SHP77 treated with DMSO at 0.1 percent for 48 hours (cell line): ENCODE measurements at regions not wholly inside any gene's neighbourhood (a gene's known extent, or its start where the extent isn't known, plus 50 kb on each side); places are given as distances from the start of the nearest gene placed in this dataset.
A peak's percentile ranks its signal among the peaks of the same experiment; 100 is the strongest.

Source experiments
- DNase-seq: peaks from one replicate; lab custom pipeline; 2025; lab: John Stamatoyannopoulos, UW

DNA sequence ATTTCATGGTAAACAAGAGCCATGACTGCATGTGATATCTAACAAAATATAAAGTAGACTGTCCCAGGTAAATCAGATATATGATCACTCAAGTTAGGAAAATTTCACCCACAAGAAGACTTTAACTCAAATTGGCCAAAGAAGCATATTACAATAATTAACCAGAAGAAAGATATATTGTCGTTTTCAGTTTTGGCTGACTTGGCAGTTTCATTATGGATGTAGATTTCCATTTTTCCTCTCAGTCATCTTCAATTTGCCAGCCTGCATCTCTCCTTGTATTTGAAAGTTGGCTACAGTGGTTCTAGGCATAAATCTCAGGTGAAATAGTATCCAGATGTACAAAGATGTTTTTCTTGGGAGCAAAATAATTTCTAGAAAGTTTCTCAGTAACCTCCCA is 761.6 kb downstream of the LRFN5 start:
- no peak for DNase-seq

DNA sequence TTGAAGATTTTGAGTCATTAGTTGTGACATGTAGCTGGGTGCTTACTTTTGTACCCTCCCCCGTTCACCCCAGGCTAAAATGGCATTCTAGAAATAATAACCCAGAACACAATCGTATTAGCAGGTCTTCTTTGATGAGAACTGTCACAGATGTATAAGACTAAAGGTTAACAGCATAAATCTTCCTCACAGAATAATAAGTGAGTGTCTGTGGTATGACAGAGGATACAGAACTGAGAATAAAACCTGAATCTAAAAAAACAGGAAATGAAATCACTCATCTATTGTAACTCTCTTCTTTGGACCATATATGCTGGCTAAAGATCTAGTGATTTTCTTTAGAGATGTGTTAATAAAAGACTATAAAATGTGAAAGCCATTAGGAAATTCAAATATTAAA is 746.6 kb downstream of the LRFN5 start:
- DNase-seq: no peak

DNA sequence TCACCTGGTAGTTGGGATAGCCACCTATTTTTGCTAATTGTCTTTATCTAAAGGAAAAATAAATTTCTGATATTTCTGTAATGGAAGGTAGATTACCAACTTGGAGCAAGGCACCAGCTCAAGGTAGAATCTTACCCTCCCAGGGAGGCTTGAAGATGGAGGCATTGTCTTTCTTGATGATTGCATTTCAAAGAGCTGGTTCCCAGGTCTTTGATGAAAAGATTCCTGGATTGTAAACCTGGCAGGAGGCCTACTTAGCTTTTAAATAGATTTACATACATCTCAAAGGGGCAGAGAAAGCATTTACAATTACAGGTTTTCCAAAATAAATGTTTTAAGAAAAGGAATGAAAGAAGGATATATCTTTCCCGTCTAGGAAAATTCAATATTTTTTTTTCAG is 729.2 kb downstream of the LRFN5 start:
- DNase-seq: no peak

DNA sequence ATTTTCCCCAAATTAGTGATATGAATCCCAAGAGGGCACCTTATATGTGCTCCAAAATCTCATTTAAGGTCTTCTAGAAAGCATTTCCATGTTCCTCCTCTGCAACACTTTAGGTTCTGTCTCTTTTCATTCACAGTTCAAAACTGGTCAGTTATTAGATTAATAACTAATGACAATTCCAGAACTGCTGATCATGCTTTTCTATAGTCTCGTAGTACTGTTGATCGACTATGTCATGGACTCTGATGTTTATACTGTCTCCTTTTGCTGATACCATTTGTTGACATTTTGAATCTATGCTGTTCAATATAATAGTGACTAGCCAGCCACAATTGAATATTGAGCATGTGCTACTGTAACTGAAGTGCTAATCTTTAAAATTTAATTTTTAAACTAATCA is 728.3 kb downstream of the LRFN5 start:
- DNase-seq: no peak

DNA sequence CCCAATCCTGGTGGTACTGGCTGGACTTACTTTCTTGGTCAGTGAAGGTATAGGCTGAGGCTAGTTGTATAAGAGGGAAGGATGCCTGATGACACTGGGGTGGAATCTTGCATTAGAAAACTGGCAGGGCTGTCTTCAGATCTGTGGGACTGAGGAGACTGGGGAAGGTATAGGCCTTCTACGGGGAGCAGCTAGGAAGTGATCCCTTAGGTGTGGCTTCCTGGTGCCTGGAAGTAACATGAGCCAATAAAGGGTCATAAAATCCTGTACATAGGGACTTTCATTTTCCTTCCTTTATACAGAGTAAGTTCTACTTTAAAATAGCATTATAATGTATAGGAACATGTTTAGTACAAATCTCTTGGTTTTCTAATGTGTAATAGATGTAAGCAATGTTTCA is 716.8 kb downstream of the LRFN5 start:
- DNase-seq: no peak

DNA sequence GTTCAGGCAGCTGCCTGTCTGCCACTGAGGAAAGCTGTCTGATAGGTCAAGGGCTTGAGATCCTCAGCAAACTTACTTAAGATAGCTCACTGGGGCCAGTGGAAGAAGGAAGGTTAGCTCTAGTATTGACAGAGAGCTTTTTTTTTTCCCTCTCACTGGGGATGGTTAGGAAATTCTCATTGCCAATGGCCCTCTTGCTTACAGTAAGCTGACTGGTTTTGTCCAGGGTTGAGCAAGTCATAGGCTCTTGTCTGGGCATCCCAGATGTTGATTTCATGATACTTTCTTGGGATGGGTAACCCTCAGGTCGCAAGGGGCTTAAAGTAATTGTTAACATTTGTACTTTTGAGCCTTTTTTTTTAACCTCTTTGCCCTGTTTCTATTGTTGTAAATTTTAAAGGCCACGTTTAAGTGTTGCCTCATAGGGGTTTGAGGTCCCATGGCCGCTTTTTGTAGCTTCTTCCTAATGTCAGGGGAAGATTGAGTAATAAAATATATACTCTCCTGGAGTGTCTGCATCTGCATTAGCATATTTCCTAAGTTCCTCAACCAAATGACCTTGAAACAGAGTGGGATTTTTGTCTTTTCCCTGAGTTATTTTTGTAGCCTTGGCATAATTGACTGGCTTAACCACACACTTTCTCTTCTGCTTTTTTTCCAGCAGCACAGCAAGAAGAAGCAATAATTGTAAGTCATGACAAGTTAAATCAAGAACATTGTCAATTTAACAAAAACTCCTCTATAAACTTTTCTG is 716.0 kb downstream of the LRFN5 start:
- no peak for DNase-seq

DNA sequence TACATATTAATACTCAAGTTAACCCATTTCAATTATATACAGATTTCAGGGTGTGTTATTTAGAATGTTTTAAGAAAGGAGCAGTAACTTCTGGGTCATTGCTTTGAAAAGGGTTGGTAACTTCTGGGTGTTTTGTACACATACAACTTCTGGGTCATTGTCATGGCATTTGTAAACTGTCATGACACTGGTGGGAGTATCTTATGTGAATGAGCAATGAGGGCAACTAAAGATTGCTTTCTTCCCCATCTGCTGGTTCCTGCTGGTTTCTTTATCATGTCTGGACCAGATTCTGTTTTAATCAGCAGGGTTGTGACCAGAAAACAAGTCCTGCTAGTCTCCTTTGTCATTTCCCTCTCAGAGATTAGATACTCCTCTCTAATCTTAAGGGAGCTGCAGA is 713.3 kb downstream of the LRFN5 start:
- no peak for DNase-seq

DNA sequence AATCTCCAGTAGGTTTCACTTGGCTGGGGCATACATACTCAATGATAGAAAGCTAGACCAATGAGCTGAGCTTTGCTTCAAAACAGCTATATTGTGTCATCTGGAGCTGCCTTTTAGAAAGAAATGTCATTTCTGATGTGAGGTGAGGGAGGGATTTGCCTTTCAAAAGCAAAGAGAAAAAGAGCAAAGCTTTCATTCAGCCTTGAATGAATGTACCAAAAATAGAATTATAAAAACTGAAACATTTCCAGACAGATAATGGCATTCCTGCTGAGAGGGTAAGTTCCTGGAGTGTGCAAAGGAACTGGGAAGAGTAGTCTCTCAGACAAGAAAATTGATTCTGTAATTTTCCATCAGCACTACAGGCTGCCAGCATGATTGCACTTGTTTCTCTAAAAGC is 710.0 kb downstream of the LRFN5 start:
- no peak for DNase-seq

DNA sequence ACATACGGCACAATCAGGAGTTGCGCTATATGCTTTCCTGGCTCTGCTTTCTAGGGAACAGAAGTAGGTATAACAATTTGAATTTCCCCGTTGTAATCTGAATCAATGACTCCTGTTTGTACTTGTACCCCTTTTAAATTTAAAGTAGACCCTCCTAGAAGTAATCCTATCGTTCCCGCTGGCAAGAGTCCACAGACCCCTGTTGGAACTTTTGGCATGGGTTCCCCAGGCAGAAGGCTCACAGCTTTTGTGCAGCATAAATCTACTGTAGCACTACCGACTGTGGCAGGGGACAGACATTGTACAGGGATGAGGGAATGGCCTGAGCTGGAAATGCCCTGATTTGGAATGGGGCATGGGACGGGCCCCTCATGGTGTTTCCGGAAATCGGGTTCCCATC is 705.2 kb downstream of the LRFN5 start:
- DNase-seq: no peak

DNA sequence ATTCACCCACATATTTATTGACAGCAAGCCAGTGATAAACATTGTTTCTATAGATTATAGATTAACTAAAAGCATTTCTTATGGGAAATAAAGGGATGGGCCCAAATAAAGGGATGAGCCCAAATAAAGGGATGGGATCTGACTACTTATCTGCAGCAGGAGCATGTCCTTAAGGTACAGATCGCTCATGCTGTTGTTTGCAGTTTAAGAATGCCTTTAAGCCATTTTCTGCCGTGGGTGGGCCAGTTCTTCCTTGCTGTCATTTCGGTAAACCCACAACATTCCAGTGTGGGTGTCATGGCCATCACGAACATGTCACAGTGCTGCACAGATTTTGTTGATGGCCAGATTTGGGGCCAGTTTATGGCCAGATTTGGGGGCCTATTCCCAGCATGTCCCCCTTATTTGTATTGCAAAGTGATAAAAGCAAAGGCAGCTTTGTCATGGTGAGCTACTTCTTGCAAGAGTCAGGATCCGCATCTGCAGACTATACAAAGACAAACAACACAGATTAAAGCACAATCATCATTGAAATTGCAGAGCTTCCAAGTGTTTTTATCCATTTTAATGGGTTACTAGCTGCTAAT is 700.7 kb downstream of the LRFN5 start:
- no peak for DNase-seq

DNA sequence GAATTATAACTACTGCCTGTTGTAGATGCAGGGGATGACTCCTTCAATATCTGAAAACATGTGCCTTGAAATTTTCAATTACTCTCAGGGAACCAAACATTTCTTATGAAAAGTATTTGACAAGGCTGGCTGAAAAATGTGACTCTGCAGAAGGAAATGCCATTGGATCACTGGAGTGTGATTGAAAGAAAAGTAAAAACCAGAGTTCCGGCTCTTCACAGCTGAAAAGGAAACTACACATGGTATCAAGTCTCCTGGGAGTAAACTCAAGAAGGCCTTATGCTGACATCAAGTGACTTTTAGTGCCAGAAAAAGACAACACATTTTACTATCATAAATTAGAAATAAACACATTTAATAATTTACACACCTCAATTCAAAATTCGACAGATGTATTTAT is 693.0 kb downstream of the LRFN5 start:
- DNase-seq: no peak

DNA sequence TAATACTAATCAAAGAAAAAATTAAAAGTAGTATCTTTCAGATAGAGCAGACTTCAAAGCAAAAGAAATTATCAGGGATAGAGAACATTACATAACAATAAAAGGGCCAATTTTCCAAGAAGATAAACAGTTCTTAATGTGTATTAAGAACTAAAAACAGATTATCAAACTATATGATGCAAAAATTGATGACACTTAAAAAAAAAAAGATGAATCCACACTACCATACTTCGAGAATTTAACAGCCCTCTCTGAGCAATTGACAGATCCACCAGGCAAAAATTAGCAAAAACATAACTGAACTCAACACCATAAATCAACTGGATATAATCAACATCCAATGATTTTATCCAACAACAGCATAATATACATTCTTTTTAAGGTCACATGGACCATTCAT is 686.5 kb downstream of the LRFN5 start:
- no peak for DNase-seq

DNA sequence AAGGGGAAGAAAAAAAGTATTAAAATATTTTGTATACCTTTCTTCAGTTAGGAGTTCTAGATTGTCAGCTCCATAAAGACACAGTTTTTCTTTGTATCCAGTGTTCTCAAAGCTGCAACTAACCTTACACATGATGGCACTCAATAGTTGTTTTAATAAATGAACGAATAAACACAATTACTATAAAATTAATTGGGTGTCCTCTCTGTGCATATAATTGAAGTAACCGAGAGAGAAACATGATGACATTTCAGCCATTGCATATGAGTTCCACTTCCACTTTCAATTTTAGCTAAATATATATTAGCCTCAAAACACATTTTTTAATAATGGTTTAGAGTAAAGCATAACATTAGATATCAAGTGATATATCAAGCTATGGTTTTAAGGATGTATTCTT is 671.2 kb downstream of the LRFN5 start:
- no peak for DNase-seq

DNA sequence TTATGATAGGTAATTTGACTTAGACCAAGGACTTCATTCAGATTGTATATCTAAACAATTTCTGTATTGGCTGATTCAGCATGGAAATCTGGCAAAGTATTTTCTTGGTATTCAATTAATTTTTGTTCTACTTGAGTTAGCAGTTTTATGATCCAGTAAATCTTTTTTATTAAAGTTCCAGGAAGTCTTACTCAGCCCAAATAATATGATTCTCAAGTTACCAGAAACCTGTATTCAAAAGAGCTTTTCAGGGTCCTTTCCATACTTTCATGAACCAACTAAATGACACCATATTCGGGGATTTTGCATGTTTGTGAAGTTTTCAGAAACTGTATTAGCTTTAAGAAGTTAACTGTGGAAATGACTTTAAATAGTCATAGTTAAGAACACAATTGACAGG is 662.6 kb downstream of the LRFN5 start:
- no peak for DNase-seq

DNA sequence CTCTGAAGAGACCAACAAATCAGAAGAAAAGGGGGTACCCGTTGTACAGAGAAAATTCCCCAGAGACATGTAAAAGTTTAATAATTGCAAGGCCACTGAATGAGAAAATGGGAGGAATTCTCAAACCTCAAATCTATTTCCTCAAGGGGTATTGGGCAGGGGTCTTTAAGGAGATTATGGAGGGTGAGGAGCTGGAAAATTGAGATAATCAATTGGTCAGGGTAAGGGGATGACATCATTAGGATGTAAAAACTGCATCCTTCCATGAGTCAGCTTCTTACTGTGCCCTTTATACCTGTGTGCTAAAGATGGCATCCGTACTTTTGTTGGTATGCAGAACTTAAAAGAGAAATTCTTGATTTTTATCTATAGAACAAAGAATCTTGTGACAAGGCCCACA is 641.5 kb downstream of the LRFN5 start:
- no peak for DNase-seq

DNA sequence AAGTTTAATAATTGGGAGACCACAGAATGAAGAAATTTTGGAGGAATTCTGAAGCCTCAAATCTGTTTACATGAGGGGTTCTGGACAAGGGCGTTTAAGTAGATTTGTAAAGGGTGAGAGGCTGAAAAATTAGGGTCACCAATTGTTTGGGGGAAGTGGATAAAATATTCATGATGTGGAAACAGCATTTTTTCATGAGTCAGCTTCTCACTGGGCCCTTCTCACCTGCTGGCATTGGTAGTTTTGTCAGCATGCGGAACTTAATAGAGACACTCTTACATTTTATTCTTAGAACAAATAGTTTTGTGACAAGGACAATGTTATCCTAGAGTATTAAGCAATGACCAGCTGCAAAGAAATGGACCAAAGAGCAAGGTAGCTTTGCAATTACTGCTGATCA is 634.4 kb downstream of the LRFN5 start:
- no peak for DNase-seq

DNA sequence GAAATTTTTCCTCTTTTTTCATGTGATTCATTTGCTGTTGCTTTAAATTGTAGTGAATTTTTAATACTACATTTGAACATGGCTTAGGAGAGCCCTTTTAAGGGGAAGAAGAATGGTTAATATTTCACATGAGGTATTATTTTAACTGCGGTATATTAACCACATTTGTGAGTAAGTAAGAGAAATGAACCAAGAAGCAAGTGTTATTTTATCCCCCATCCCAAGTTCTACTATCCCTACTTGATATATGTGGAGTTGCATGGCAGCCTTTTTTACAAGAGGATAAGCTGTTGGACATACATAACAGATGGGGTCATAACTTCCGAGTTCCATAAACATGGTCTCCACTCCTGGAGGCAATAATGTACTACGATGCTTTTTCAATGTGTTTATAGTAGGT is 623.3 kb downstream of the LRFN5 start:
- DNase-seq: no peak

DNA sequence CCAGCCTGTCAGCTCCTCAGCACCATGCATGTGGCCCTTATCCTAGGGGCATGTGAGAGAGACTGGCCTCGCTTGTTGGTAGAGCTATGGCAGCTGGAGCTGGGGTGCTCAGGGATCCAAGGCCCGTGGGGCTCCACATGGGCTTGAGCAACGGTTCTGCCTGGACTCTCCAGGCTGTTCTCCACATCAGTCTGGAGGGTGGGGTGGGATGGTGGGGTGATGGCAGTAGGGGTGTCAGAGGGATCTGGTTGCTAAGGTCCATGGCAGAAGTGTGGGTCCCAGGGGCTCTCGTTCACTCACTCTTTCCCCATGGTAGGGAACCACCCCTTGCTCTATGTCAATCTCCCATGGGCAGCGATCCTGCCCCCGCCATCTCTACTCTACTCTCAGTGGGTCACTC is 622.6 kb downstream of the LRFN5 start:
- no peak for DNase-seq

DNA sequence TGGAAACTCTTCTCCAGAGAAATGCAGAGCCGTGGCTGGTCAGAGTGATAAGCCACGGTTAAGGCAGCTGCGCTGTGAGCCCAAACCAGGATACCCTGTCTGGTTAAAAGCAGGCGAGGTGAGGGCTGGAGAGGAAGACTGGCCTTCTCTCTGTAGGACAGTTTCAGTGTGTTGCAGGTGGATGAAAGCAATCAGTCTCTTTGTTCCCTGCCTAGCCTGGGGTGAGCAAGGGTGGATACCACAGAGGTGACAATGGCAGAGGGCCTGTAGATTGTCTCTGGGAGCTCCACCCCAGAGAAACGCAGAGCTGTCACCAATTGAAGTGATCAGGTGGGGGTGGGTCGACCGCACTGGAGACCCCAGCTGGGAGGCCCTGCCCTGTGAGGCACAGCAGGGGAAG is 621.9 kb downstream of the LRFN5 start:
- DNase-seq: no peak

DNA sequence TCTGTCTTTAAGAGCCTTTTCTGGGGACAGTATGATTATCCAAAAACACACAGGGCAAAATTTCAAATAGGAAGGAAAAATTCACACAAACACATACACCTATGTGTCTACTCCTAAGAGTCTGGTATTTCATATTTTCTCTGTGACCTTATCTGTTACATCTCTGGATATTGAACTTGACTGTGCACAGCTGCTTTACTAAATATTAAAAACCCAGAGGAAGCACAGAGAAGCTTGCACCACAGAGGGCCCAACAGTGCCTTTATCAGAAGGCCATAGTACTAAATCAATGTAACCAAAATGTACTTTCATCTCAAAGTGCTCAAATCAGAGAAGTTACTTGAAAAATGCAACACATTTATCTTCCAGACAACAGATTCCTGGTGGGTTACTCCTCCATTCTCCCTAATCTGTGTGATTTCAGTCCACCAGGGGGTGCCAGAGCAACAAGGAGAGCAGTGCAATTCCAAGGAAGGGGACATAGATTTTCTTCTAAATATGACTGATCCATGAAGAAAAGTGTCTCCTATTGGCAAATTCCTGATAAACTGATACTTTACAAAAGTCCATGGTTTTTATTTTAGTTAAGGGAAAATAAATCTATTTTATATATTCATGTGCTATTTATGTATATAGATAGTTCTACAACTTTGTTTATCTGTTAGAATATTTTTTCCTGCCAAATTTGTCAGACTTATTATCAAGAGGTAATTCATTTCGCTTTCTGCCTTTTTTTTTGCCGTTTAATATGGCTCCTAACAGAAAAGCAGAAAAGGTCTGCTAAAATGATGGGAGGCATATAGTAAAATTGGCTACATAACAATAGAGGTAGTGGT is 617.6 kb downstream of the LRFN5 start:
- peak; percentile 41 for DNase-seq

DNA sequence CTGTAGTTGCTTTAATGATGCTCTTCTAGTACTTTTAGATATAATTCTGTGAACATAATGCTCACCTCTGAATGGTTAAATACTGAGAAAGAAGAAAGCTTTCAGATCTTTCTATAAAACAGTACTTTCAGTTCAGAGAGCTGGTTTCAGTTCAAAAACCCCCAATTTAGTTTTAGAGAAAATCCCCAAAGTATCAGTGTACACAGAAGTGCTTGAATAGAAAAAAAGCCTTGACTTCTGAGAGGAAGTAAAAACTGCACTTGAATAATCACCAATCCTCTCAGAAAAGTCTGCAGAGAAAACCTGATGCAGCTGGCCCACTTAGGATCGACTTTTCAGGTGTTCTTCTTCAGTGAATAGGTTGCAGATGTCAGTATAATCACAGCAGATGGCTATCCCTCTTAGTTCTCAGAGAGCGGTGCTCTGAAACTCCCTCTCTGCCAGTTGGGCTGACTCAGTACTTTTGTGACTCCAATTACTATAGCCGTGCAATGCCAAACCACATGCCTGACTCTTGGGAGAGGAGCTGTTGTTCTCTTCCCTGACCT is 616.3 kb downstream of the LRFN5 start:
- DNase-seq: peak; percentile 63

DNA sequence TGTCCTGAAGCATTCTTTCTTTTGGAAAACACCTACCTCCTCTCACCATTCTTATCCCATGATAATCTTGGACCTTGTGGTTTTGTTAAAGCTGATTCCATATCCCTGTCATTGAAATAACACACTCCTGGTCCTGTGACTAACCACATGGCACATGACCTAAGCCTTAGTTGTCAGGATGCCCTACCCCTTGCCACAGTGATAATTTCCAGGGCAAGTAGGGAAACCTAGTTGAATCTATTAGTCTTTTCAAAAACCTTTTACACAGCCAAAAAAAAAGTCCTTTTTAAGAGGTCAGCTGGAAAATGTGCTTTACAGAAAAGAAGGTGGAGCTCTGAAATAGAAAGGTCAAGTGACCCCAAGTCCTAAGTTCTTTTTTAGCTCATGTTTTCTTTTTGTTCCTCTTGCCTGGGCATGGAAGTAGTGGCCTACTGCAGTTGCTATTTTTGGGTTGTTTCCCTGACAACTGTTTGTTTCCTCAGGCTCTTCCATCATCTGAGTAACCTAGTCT is 608.4 kb downstream of the LRFN5 start:
- DNase-seq: no peak

DNA sequence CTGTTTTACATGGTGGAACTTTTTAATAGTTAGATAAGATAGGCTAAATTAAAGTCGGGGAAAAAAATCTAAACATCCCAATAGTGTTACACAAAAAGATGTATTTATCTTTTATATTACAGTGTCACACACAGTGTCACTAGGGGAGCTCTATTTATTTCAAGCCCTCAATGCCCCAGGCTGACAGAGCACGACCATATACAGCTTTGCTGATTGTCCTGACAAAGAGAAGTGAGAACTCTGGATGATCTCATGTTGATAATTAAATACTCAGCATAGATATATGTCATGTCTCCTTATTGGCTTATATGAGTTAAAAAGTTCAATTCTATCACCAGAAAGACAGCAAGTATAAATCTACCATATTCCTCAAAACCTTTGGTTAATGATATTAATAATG is 594.3 kb downstream of the LRFN5 start:
- DNase-seq: no peak
